ENCODE measurements at regions not wholly inside any gene's neighbourhood (a gene's known extent, or its start where the extent isn't known, plus 50 kb on each side); places are given as distances from the start of the nearest gene placed in this dataset.
A peak's percentile ranks its signal among the peaks of the same experiment; 100 is the strongest.

- H3K4me1 ChIP-seq (ENCODE audit: control insufficient read depth, extremely low read depth, insufficient read depth, low read length), result no peaks in the 10 kb centered on the region
- H3K36me3 ChIP-seq (ENCODE audit: control insufficient read depth in 2 of 2, extremely low read depth in 1 of 2, insufficient read depth in 2 of 2, low read length in 2 of 2), result no peaks in the 10 kb centered on the region
- H3K4me2 ChIP-seq (ENCODE audit: control insufficient read depth, extremely low read depth, insufficient read depth, low read depth, low read length), result no peak overlapping the region
- H3K79me2 ChIP-seq (ENCODE audit: control insufficient read depth, insufficient read depth, low read length), result no peaks in the 10 kb centered on the region
- H2AFZ ChIP-seq (ENCODE audit: control insufficient read depth, low read length), result no peak overlapping the region
- H4K20me1 ChIP-seq (ENCODE audit: control insufficient read depth, extremely low read depth, insufficient read depth, low read length), result no peaks in the 10 kb centered on the region
- no peaks in the 10 kb centered on the region for H3K9me1 ChIP-seq (ENCODE audit: control insufficient read depth, extremely low read depth, insufficient read depth, low read length)
- H3K27ac ChIP-seq (ENCODE audit: control insufficient read depth, insufficient read depth, low read length), result no peak overlapping the region
- FAIRE-seq (no peak), DNase-seq (ENCODE audit: low read depth, low spot score) (no peak)
- no peak overlapping the region for H3K4me3 ChIP-seq (ENCODE audit: control insufficient read depth in 2 of 3, extremely low read depth in 1 of 3, insufficient read depth in 2 of 3, low read depth in 1 of 3, low read length in 3 of 3)
- TF ChIP-seq, protein P1, sequence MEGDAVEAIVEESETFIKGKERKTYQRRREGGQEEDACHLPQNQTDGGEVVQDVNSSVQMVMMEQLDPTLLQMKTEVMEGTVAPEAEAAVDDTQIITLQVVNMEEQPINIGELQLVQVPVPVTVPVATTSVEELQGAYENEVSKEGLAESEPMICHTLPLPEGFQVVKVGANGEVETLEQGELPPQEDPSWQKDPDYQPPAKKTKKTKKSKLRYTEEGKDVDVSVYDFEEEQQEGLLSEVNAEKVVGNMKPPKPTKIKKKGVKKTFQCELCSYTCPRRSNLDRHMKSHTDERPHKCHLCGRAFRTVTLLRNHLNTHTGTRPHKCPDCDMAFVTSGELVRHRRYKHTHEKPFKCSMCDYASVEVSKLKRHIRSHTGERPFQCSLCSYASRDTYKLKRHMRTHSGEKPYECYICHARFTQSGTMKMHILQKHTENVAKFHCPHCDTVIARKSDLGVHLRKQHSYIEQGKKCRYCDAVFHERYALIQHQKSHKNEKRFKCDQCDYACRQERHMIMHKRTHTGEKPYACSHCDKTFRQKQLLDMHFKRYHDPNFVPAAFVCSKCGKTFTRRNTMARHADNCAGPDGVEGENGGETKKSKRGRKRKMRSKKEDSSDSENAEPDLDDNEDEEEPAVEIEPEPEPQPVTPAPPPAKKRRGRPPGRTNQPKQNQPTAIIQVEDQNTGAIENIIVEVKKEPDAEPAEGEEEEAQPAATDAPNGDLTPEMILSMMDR (optimal IDR thresholded peaks at IDR 0.05 in 1 of 3, IDR thresholded peaks at IDR 0.05 in 1 of 3, conservative IDR thresholded peaks at IDR 0.05 in 1 of 3; ENCODE audit: extremely low read depth in 1 of 3, insufficient read depth in 2 of 3, low read length in 3 of 3), result peak in 1 of 3 experiments; percentile 17
- no peak for TF ChIP-seq EZH2 (IDR thresholded peaks at IDR 0.05; ENCODE audit: low read length)
- H3K27me3 ChIP-seq (ENCODE audit: control insufficient read depth, extremely low read depth, insufficient read depth, low read length), result no peaks in the 10 kb centered on the region
- no peaks in the 10 kb centered on the region for H3K9me3 ChIP-seq (ENCODE audit: control insufficient read depth, low read depth, low read length)
- dilution Hi-C loops (cut with MboI; ENCODE audit: extremely low pct_ligation_motif_present, low sequenced_read_pairs), result no loop called here
- no peak overlapping the region for H3K9ac ChIP-seq (ENCODE audit: control insufficient read depth, extremely low read depth, insufficient read depth, low read length)
These were observed 64.0 kb upstream of the SOX9 start for GRCh38 chr17:72056727-72057290.

DNA sequence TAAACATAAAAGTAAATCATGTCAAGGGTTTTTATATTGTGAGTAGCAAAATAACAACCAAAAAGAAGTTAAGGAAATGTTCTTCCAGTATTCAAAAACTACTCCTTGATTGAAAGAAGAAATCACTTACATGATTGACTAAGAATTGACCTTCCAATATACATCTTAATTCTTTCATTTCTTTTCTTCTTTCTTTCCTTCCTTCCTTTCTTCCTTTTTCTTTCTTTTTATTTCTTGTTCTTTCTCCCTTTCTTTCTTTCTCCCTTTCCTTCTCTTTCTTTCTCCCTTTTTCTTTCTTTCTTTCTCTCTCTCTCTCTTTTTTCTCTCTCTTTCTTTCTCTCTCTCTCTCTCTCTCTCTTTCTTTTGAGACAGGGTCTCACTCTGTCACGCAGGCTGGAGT is 60.7 kb upstream of the SOX9 start:
- Histone ChIP-seq H3K27me3 (ENCODE audit: control insufficient read depth, extremely low read depth, insufficient read depth, low read length) (no peaks in the 10 kb centered on the region), H4K20me1 (ENCODE audit: control insufficient read depth, extremely low read depth, insufficient read depth, low read length) (no peaks in the 10 kb centered on the region), H3K4me2 (ENCODE audit: control insufficient read depth, extremely low read depth, insufficient read depth, low read depth, low read length) (no peak overlapping the region), H3K27ac (ENCODE audit: control insufficient read depth, insufficient read depth, low read length) (no peak overlapping the region), H3K4me1 (ENCODE audit: control insufficient read depth, extremely low read depth, insufficient read depth, low read length) (peaks cover 4% of the 10 kb centered on the region), H3K4me3 (ENCODE audit: control insufficient read depth in 2 of 3, extremely low read depth in 1 of 3, insufficient read depth in 2 of 3, low read depth in 1 of 3, low read length in 3 of 3) (no peak overlapping the region), H3K79me2 (ENCODE audit: control insufficient read depth, insufficient read depth, low read length) (no peaks in the 10 kb centered on the region), H3K9me3 (ENCODE audit: control insufficient read depth, low read depth, low read length) (no peaks in the 10 kb centered on the region), H2AFZ (ENCODE audit: control insufficient read depth, low read length) (no peak overlapping the region), H3K9me1 (ENCODE audit: control insufficient read depth, extremely low read depth, insufficient read depth, low read length) (no peaks in the 10 kb centered on the region), H3K36me3 (ENCODE audit: control insufficient read depth in 2 of 2, extremely low read depth in 1 of 2, insufficient read depth in 2 of 2, low read length in 2 of 2) (no peaks in the 10 kb centered on the region), H3K9ac (ENCODE audit: control insufficient read depth, extremely low read depth, insufficient read depth, low read length) (no peak overlapping the region)
- TF ChIP-seq EZH2 (IDR thresholded peaks at IDR 0.05; ENCODE audit: low read length), result no peak
- TF ChIP-seq, protein P1 (optimal IDR thresholded peaks at IDR 0.05 in 1 of 3, IDR thresholded peaks at IDR 0.05 in 1 of 3, conservative IDR thresholded peaks at IDR 0.05 in 1 of 3; ENCODE audit: extremely low read depth in 1 of 3, insufficient read depth in 2 of 3, low read length in 3 of 3), result no peak
- dilution Hi-C loops (cut with MboI; ENCODE audit: extremely low pct_ligation_motif_present, low sequenced_read_pairs), result no loop called here
- FAIRE-seq (no peak), DNase-seq (ENCODE audit: low read depth, low spot score) (no peak)

Measured in keratinocyte (primary cell).